Colon (tissue), 2 donors: ENCODE measurements at regions not wholly inside any gene's neighbourhood (a gene's known extent, or its start where the extent isn't known, plus 50 kb on each side); places are given as distances from the start of the nearest gene placed in this dataset.
"Not testable (repeated sequence)": the region's sequence is repeated elsewhere in the genome, so short reads cannot be mapped to it uniquely, and the experiment has no call there.

Experiments
- FAIRE-seq: peaks from 2 replicates; lab custom pipeline; 2012; peaks lifted over from hg19 to GRCh38; lab: Jason Lieb, UNC
- donor health status: control.
- donor health status: control.

DNA sequence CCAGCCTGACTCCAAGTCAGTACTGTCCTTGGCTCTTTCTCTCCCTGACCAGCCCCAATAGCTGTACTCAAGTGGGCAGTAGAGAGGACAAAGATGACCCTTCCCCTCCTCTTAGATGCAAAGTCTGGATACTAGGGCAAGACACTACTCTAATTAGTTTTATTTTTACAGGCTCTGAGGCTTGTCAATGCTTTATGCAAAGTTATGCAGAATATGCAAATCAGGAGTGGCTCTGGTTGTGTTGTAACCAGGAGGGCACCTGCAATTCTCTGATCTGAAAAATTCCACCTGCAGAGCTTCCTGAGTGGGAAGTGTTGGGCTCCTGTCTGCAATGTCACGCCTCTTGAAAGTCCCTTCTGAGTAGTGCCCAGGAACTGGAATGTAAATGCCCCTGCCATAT lies 201.5 kb downstream of the RGS3 start:
- FAIRE-seq, result no peak

DNA sequence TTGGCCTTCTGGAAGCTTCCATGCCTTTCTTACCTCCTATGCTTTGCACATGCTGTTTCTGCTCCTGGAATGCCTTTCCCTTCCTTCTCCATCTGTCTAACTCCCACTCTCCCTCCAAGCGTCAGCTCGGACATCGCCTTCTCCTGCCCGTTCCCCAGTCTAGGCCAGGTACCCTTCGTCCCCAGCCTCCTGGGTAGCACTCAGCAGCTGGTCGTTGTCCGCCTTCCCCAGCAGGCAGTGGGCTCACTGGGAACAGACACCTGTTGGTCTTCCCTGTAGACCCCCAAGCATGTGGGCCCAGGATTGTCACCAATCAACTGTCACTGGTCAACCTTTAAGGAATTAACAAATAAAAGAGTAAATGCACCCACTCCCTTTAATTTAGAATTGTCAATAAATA lies 202.2 kb downstream of the RGS3 start:
- FAIRE-seq, result no peak

DNA sequence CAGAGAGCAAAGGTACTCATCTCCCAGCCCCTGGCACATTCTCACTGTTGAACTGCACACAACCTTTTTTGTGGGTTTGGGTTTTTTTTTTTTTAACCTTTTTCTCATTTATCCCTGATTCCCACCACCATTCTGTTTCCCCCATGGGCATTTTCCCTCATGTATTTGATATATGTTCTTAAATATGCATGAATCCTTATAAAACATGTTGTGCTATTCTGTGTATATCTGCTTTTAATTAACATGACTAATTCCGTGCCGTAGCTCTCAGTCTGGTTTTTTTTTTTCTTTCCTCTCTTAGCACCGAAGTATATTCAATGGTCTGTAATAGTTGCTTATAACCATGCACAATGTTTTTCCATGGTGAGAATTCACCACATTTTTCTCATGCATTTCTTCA lies 204.5 kb downstream of the RGS3 start:
- FAIRE-seq, result no peak

DNA sequence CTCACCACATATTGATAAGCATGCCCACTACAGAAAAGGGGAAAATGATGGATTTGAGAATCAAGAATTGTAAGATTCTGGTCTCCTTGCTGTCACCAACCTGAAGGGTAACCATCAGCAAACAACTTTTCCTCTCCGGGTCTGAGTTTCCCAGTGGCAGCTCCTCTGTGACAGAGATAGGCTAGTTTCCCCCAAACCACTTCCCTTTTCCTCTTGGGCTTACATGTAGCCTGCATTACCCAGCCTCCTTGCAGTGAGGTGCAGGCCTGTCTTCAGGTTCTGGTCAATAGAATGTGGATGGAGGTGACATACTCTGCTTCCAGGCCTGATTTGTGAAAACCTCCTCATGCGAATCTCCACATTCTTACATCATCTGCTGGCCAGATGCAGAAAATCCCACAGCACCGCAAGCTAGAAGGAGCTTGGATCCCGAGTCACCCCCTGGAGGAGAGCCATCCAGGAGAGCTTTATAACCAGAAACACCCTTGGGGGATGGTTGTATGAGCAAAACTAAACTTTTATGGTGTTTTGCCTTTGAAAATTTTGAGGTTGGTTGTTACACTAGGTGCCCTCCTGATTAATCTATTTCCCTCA lies 206.1 kb downstream of the RGS3 start:
- no peak for FAIRE-seq

DNA sequence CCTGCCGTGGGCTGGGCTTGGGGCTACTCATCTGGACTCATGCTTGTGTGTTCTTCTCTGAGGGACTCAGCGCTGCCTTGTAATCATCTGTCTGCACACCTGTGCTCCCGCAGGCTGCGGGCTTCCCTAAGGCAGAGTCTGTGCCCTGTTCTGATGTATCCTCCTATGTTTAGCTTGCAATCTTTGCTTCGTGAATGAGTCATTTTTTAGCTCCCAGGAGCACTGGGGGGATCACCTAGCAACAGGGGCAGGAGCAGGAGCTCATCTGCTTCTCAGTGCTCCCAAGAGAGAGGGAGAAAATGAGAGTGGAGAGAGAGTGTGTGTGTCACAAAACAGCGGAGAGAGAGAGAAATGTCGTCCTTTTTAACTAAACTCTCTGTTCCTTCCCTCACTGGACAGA lies 202.4 kb upstream of the ZNF618 start:
- no peak for FAIRE-seq

DNA sequence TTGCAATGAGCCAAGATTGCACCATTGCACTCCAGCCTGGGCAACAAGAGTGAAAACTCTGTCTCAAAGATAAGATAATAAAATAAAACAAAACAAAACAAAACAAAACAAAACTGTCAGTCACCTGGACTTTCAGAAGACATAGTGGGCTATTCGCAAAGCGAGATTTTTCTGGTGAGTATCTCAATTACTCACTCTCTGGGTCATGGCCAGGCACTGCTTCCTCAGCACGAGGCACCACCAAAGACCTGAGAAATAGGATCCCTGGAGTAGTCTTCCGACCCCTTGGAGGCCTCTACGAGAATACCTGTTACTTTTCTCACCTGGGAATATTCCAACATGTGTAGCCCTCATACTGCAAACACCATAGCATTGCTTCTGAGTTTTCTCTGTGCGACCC lies 201.7 kb upstream of the ZNF618 start:
- no peak for FAIRE-seq

DNA sequence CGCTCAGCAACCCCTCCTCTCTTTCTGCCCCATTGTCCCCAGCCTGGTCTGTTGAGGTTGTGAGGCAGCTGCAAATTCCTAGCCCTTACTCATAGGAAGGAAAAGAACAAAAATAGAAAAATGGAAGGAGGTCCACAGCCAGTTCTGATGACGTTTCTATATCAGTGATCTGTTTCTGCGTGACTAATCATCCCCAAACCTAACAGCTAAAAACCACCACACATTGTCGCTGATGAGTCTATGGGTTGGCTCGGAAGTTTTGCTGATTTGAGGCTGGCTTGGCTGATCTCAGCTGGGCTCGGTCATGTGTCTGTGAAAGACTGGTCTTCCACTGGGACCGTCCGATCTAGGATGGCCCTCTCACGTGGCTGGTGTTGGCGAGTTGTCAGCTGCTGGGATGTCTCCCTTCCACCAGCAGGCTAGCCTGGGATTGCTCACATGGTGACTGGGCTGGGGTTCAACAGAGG lies 200.6 kb upstream of the ZNF618 start:
- FAIRE-seq, result no peak

DNA sequence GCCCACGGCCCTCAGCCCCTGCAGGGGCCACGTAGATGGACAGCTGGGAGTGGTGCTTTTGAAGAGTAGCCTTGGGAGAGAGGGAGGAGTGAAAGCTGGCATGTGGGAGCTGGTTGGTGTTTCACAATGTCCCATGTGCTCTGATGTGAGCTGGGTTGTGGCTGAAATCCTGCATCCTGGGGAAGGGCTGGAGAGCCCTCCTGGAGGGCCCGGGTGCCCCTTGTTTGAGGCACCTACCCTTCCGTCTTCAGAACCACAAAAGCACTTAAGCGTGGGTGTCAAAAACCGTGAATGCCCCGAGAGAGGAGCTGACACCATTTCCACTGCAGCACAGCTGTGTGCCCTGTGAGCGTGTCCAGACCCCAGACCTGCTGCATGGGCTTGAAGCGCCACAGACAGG lies 199.1 kb upstream of the ZNF618 start:
- FAIRE-seq, result no peak

DNA sequence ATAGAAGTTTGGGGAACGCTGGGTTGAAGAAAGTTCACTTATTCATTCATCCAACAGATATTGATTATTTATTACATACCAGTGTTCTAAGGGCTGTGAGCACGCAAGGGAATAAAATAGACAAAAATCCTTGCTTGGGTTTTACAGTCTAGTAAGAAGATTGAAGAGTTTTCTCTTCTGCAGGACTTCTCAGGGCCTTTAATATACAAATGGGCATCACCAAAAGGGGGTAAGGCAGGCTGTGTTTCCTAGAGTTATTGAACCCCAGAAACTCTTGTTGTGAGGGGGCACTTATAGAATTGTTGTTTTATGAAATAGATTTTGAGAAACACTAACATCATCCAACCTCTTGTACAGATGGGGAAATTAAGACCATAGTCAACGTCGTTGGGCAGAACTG lies 198.5 kb upstream of the ZNF618 start:
- no peak for FAIRE-seq

DNA sequence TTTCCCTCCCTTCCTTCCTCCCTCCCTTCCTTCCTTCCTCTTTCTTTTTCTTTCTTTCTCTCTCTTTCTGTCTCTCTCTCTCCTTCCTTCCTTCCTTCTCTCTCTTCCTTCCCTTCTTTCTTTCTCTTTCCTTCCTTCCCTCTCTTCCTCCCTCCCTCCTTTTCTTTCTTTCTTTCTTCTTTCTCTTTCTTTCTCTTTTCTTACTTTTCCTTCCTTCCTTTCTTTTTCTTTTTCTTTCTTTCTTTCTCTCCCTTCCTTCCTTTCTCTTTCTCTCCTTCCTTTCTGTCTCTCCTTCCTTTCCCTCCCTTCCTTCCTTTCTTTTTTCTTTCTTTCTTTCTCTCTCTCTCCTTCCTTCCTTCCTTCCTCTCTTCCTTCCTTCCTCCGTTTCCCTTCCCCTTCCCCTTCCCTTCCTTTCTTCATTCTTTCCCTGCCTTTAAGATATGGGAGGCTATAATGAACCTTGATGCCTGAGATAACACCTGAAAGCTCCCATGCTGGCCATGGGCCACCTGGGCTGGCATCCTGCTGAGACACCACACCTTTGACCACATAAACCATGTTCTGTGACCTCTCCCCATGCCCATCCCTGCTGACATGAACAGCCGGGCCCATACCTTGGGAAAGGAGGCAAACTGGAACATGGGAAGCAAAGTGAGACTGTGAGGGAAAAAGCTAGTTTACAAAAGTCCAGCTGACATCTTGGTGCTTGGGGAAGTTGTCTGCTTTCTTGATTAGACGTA lies 197.8 kb upstream of the ZNF618 start:
- FAIRE-seq, result no peak

DNA sequence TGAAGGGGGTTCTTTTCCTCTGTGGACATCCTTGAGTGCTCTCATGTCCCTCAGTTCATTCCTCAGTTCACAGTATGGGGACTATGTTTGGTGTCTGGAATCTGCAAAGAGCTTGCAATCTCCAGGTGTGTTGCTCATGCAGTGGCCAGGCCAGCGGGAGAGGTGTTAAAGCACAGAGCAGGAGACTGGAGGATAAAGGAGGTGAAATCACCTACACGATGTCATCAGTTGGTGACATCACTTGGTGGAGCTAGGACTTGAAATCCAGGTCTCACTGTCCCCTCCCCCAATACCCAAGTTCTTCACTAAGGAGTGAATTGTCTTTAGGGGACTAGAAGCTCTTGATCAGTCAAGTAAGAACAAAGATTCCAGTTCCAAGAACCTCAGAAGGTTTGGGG lies 197.3 kb upstream of the ZNF618 start:
- no peak for FAIRE-seq

DNA sequence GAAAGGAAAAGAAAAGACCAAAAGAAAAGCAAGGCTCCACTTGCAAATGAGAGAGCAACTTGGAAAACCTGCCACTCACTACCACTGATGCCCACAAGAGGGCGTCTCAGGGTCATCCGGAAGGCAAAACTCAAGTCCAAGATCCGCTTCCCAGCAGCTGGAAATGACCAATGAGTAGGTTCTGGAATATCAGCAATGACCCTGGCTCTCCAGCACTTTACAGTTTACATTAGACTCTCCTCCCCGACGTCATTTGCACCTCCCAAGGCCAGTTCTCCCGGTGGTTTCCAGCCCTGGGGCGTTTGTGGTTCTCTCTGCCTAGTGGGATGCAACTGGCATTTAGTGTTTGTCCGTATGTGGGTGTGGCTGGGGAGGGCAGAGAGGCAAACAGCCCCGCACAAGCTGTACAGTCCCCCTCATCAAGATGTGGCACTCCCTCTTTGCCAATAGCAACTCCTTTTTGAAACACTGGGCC lies 193.8 kb upstream of the ZNF618 start:
- FAIRE-seq, result no peak

DNA sequence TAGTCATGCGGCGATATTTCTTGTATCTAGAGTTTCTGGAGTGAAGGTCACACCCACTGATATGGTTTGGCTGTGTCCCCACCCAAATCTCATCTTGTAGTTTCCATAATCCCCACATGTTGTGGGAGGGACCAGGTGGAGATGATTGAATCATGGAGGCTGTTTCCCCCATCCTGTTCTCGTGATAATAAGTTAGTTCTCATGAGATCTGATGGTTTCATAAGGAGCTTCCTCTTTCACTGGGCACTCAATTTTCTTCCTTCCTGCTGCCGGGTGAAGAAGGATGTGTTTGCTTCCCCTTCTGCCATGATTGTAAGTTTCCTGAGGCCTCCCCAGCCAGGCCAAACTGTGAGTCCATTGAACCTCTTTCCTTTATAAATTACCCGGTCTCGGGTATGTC lies 190.5 kb upstream of the ZNF618 start:
- FAIRE-seq, result not testable (repeated sequence)

DNA sequence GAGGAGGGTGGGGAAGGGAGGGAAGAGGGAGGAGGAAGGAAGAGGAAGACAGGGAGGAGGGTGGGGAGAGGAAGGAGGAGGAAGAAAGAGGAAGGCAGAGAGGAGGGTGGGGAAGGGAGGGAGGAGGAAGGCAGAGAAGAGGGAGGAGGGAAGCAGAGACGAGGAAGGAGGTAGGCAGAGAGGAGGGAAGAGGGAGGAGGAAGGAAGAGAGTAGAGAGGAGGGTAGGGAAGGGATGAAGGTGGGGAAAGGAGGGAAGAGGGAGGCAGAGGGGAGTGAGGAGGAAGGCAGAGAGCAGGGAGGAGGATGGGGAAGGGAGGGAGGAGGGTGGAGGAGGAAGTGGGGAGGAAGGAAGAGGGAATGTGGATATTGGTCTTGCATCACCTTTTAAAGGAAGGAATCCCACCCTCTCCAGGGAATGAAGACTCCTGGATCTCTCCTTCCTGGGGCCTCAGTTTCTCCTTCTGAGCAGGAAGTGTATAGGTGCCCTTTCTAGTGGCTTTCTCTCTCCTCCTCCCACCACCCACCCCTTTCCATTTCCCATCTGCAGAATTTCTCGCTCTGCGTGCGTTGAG lies 188.9 kb upstream of the ZNF618 start:
- FAIRE-seq, result no peak

DNA sequence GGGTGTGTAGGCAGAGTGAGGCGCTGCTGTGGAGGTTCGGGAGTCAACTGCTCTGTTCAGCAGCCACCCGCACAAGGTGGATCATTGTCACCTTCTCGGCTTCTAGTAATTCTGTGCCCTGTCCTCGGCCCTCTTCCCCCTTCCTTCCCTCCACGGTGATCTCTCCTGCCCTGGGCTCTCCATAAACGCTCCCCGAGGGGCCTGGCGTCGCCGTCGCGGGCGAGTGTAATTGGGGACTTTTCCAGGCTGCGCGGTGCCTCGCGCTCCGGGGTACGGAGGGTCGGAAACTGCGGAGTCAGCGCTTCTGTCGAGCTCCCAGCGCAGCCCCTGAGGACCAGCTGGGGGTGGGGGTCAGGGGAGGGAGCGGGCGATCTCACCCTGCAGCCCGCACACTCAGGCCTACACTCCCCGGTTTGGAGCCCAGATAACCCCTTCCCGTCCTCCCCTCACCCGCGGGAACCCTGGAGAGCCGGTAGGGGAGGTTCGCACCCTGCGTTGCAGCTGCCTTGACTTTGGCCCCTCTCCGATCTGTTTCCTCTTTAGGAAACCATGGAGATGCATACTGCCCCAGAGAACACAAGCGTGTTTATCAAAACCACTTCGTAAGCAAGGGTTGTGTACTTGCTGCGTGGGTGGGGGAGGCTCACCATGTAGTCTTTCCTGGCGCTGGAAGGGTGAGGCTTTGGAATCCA lies 188.3 kb upstream of the ZNF618 start:
- no peak for FAIRE-seq

DNA sequence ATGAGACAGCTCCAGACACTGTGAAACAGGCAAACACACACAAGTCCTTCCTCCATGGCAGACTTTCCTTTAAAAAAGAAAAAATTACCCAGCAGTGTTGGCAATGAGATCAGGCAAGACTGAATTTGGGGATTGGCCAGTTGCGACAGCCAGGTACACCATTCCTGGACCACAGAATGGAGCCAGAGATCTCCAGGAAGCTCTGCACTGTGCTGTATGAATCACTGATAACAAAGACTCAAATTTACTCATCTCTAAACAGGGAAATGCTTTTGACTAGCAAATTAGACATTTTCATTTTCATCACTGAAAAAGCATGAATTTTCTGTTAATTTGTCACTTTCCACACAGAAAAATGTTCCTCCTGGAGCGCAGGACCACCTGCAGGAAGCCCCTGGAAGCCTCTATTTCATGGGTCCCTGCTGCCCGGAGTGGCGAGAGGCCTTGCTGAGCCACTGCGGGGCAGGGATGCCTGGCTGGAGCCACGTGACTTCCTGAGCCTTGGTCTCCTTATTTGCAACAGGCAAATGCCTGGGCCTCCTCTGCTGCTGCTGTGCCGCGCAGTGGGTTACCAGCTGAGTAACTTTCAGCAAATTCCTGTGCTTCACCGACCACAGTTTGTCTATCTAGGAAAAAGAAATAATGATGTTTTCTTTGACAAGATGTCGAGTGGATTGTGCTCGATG lies 185.9 kb upstream of the ZNF618 start:
- FAIRE-seq, result no peak

DNA sequence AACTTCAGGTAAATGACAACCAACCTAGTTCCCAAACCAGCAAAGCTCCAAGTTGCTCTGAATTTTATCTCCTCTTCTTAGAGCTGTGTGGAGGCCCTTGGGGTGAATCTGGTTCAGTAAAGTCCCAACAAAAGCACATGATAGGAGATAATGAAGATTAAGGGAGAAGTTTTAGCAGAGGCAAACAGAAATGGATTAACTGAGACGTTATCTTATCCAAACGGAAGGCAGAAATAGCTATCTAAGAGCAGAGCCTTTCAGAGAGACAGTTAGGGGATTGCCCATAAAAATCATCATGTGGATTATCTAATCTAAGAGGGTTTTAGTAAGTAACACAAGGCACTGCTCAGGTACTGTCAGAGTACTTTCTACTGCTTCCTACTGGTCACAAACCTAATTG lies 183.9 kb upstream of the ZNF618 start:
- FAIRE-seq, result no peak

DNA sequence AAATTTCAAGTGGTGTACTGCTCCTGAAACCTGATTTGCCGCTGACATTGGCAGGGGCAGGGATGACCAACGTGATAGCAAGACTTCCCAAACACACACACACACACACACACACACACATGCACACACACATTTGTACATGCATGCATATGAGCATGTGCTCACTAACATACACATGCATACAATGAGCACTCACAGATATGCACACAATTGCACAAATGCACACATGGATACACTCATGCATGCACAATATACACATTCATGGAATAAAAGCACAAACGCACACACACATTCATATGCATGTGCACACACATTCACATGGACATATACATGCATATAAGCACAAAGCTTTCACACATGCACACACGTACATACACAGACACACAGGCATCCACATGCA lies 181.2 kb upstream of the ZNF618 start:
- no peak for FAIRE-seq

DNA sequence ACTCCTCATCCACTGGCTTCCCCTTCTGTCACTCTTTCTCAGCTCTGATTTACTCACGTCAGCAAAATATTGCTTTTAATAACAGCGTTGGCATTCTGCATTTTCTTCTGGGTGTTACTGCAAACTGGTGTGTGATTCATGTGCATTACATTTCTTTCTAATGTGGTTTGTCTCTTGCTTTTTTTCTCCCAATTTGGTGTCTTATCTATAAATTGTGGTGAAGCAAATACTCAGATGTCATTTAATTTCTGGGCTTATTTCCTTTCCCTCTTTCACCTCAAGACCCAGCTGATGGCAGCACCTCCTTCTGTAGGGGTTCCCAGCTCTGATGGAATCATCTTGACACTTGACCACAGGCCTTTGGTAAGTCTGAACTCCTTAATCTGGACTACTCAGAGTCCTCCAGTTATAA lies 180.7 kb upstream of the ZNF618 start:
- FAIRE-seq, result no peak

DNA sequence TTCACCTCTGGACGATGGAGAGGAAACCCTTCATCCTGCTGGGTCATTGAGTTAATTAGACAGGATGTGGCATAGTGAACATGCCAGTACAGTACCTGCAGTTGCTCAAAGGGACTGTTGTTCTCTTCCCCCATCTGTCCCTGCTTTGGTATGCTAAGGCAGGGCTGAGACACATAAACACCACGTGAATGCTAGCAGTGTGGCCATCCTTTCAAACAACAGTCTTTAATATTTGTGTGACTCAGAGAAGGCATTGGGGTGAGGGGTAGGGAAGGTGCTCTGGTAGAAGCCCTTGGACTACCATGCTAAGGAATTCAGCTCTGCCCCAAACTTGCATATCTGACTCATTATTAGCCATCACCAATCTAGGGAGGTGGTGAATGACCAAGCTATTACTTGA lies 180.2 kb upstream of the ZNF618 start:
- no peak for FAIRE-seq

DNA sequence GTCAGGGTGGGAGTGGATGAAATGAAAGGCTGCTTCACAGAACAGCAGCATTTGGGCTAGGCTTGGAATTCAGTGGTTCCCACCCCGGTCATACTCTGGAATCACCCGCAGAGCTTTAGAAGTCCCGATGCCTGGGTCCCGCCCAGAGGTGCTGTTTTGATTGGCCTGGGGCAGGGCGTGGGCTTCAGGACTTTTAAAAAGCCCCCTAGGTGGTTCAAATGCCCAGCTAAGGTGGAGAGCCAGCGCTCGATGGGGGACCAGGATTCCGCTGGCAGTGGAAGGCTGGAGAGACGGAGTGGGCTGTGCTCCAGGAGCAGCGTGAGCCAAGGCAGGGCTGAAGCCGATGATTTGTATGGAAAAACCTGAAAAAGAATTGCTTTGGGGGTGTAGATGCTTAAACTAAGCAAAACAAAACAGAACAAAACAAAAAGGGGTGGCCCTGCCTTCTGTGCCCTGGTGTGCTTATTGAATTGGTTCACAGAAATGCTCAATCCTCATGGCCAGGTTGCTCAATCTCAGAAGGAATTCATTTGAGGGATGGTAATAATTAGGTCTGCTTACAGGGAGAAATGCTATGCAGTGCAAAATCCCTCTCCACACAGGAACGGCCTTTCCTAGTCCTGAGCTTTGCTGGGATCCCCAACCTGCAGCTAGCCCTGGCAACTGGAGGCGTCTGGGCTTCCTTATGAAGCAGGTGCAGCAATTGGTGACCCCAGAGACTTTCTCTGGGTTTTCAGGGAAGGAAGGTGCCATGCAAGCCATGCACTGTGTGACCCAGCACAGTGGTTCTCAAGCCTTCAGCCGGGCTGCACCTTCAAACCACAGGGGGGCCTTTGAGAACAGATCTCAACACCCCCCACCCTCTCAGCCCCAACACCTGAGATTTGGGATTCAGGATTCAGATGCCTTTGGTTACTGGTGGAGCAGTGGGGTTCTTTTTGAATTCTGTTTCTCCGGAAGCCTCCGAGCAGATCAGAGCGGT lies 174.0 kb upstream of the ZNF618 start:
- no peak for FAIRE-seq
